ENCODE measurements at regions not wholly inside any gene's neighbourhood (a gene's known extent, or its start where the extent isn't known, plus 50 kb on each side); places are given as distances from the start of the nearest gene placed in this dataset.

DNA sequence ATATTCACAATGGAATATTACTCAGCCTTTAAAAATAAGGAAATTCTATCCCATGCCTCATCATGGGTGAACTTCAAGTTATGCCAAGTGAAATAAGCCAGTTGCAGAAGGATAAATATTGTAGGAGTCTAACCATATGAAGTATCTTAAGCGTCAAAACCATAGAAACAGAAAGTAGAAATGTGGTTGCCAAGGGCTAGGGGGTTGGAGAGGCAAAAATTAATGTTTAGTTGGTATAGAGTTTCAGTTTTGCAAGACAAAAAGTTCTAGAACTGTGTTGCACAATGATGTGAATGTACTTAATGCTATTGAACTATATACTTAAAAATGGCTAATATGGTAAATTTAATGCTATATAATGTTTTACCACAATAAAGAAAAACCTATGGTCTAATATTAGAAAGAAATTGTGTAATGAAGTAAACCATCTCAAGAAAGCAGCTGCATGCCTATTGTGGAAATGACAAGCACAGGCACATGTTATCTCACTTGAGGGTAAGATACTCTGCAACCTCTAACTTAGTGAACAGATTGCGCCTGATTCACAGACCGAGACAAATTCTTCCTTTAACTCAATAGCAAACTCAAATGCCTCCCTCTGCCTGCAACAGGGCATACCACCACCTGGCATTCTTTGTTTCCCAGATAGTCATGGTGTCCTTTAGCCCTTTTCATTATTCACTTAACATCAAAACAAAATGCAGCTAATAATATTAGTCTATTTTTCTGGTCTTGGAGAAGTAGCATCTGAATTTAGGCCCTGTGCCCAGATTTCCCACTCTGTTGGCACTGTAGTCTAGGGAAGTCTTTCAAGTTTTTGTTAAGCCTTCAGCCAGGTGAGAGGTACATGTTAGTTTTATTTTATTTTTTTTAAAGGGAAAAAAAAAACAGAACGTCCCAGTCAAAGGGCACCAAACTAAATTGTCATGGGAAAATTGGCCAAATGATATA is 80.2 kb upstream of the ACP3 start:
- TF ChIP-seq CTCF (IDR thresholded peaks at IDR 0.05): no peak
- no peak for TF ChIP-seq EP300 (IDR thresholded peaks at IDR 0.05)
- no peak for TF ChIP-seq ZFP36 (IDR thresholded peaks at IDR 0.05; ENCODE audit: borderline replicate concordance, partially characterized antibody)
- no peak for TF ChIP-seq RCOR1 (IDR thresholded peaks at IDR 0.05; ENCODE audit: low read depth, low read length)
- TF ChIP-seq USF2 (IDR thresholded peaks at IDR 0.05): no peak
- TF ChIP-seq GATA3 (IDR thresholded peaks at IDR 0.05; ENCODE audit: borderline replicate concordance): no peak
- TF ChIP-seq JUN (IDR thresholded peaks at IDR 0.05): no peak
- TF ChIP-seq ESRRA (IDR thresholded peaks at IDR 0.05; ENCODE audit: borderline replicate concordance, low read length): no peak
- no peak for TF ChIP-seq RFX5 (IDR thresholded peaks at IDR 0.05)

Measured in A549 (cell line).